GM12874 (cell line): ENCODE measurements at regions not wholly inside any gene's neighbourhood (a gene's known extent, or its start where the extent isn't known, plus 50 kb on each side); places are given as distances from the start of the nearest gene placed in this dataset.

ENCODE experiments used
- CTCF ChIP-seq: IDR thresholded peaks from 2 replicates; pipeline ENCODE4 v1.5.1; 2011; ENCODE audit warnings: low read depth, mild to moderate bottlenecking, control low read depth, low read length, moderate library complexity; ENCODE audit not compliant: insufficient read depth

GRCh38 chr9:104301755-104302154 lies 202.3 kb upstream of the OR13F1 start:
- no peak for TF ChIP-seq CTCF

- no peak for TF ChIP-seq CTCF
Observed at GRCh38 chr9:104302775-104303174, 201.3 kb upstream of the OR13F1 start.

GRCh38 chr9:104304925-104305324 lies 199.1 kb upstream of the OR13F1 start:
- TF ChIP-seq CTCF: no peak

GRCh38 chr9:104313396-104314110 lies 190.5 kb upstream of the OR13F1 start:
- no peak for TF ChIP-seq CTCF

- TF ChIP-seq CTCF: no peak
Observed at GRCh38 chr9:104319198-104319597, 184.9 kb upstream of the OR13F1 start.

GRCh38 chr9:104319685-104320084 lies 184.4 kb upstream of the OR13F1 start:
- no peak for TF ChIP-seq CTCF

GRCh38 chr9:104322596-104322995 lies 181.5 kb upstream of the OR13F1 start:
- TF ChIP-seq CTCF: no peak

- no peak for TF ChIP-seq CTCF
Observed at GRCh38 chr9:104326912-104327311, 177.2 kb upstream of the OR13F1 start.
